ENCODE measurements at regions not wholly inside any gene's neighbourhood (a gene's known extent, or its start where the extent isn't known, plus 50 kb on each side); places are given as distances from the start of the nearest gene placed in this dataset.

DNA sequence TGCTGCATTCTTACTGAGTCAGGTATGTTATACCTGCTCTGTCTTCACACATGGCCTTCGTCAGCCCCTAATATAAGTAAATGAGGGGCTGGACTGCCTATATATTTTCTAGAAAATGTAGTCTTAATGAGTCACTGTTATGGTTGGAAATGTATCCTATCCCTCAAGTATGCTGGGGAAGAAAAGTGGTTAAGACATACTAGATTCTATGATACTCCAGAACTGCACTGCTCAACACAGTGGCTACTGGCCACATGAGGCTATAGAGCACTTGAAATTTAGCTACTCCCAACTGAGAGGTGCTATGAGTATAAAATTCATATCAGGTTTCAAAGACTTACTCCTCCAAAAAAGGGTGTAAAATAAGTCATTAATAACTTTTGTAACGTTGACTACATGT is 104.3 kb upstream of the STEAP1B start:
- no peak overlapping the region for H3K4me3 ChIP-seq
- H3K27ac ChIP-seq = no peak overlapping the region
- no peak for DNase-seq (ENCODE audit: low spot score)
- TF ChIP-seq, protein P1, sequence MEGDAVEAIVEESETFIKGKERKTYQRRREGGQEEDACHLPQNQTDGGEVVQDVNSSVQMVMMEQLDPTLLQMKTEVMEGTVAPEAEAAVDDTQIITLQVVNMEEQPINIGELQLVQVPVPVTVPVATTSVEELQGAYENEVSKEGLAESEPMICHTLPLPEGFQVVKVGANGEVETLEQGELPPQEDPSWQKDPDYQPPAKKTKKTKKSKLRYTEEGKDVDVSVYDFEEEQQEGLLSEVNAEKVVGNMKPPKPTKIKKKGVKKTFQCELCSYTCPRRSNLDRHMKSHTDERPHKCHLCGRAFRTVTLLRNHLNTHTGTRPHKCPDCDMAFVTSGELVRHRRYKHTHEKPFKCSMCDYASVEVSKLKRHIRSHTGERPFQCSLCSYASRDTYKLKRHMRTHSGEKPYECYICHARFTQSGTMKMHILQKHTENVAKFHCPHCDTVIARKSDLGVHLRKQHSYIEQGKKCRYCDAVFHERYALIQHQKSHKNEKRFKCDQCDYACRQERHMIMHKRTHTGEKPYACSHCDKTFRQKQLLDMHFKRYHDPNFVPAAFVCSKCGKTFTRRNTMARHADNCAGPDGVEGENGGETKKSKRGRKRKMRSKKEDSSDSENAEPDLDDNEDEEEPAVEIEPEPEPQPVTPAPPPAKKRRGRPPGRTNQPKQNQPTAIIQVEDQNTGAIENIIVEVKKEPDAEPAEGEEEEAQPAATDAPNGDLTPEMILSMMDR (IDR thresholded peaks at IDR 0.05) = no peak

DNA sequence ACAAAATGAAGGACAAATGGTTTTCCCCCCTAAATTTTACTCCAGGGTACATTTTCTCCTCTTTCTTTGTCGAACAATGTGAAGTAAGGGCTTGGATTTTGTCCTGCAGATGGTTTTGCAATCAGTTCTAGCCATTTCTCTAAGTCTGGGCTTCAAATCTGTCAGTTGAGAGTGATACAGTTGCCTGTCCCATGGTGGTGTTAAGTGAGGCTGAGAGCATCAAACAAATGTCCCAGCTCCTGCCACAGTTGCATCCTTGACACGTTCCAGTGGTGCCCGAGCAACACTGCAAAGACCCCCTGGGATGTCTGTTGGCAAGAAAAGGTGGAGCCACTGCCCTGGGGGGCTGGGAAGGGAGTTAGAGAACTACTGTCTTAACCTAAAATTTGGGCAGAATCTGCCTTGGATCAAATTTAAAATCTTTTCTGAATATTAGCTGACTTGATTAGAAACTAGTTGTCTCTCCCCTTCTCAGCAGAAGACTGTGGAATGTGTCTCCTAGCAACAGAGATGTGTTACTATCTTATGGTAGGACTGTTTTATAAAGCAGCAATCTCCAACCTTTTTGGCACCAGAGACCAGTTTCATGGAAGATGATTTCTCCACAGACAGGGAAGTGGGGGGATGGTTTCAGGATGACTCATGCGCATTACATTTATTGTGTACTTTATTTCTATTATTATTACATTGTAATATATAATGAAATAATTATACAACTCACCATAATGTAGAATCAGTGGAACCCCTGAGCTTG is 102.0 kb upstream of the STEAP1B start:
- no peak for DNase-seq (ENCODE audit: low spot score)
- Histone ChIP-seq H3K4me3 (no peak overlapping the region), H3K27ac (no peak overlapping the region)
- TF ChIP-seq, protein P1 (IDR thresholded peaks at IDR 0.05) = no peak

DNA sequence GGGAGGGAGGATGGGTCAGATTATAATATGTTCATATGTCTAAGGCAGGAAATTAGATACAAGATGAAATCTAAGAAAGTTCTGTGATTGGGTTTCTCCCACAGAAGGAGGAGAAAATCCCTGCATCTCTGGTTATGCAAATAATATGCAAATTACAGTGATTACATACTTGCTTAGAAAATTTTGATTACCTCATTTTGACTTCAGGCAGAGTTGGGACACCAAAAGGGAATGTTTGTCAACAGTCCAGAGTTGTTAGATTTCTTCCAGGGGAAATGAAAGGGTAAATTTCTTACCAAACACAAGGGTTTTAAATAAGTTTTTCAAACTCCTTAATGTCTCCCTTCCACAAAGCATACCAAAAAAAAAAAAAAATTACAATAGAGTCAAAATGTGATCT is 101.4 kb upstream of the STEAP1B start:
- Histone ChIP-seq H3K27ac (no peak overlapping the region), H3K4me3 (no peak overlapping the region)
- TF ChIP-seq, protein P1 (IDR thresholded peaks at IDR 0.05) = no peak
- no peak for DNase-seq (ENCODE audit: low spot score)

DNA sequence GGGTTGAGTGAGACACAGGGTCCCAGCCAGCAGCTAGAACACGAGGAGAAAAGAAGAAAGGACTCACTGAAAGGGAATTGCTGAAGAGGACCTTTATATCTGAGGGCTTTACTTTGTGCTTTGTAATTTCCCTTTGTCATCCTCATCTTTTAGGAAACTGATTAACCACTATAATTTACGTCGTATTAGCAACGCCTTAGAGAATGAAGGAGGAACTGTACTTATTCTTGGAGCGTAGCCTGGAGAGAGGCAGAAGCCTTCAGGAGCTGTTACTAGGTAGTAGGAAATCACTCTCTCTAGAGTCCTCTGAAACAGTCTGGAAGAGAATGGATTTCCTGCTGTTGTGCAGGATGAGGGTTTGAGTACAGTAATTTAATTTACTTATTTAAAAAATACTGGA is 101.0 kb upstream of the STEAP1B start:
- Histone ChIP-seq H3K27ac (no peak overlapping the region), H3K4me3 (no peak overlapping the region)
- DNase-seq (ENCODE audit: low spot score) = no peak
- TF ChIP-seq, protein P1 (IDR thresholded peaks at IDR 0.05) = no peak

DNA sequence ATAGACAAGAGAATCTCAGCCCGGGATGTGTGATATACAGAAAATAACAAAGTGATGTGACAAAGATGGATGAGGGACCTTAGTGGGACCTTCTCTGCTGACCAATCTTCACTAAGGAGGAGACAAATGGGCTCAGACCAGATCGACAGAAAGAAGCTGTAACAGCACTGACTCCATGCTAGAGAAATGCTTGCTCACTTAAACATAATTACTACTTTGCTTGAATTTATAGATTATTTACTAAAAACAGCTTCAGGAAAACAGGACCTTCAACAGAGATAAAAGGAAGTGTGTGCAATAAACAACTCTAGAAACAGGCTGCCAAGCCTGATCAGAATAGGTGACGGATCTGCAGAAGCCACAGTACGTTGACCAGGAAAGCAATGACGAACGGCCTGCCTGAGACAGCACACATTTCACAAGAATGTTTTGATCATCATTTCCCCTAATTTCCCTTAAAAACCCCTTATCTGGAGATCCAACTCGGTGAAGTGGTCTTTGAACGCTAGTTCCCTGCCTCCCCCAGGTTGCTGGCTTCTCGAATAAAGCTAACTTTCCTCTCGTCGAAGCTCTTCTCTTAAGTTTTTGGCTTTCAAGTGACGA is 98.4 kb upstream of the STEAP1B start:
- DNase-seq (ENCODE audit: low spot score) = no peak
- H3K27ac ChIP-seq = no peak overlapping the region
- no peak overlapping the region for H3K4me3 ChIP-seq
- TF ChIP-seq, protein P1 (IDR thresholded peaks at IDR 0.05) = no peak

DNA sequence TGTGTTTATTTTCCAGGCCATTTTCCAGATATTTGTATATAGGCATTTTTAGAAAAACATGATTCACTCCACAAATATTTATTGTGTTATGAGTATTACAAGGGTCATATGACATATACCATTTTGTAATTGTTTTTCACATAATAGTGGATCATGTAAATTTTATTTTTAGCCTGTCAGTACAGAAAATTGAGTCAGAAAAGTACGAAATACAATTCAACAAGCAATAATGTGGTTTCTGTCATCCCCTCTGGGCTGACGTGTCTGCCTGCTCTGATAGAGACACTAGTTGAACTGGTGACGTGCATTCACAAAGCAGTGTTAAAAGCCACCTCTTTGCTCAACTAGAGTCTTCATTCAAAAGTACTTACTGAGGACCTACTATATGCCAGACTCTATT is 97.9 kb upstream of the STEAP1B start:
- no peak for DNase-seq (ENCODE audit: low spot score)
- Histone ChIP-seq H3K4me3 (no peak overlapping the region), H3K27ac (no peak overlapping the region)
- TF ChIP-seq, protein P1 (IDR thresholded peaks at IDR 0.05) = no peak

Measured in coronary artery (tissue), 2 donors.